ENCODE measurements at regions not wholly inside any gene's neighbourhood (a gene's known extent, or its start where the extent isn't known, plus 50 kb on each side); places are given as distances from the start of the nearest gene placed in this dataset.

DNA sequence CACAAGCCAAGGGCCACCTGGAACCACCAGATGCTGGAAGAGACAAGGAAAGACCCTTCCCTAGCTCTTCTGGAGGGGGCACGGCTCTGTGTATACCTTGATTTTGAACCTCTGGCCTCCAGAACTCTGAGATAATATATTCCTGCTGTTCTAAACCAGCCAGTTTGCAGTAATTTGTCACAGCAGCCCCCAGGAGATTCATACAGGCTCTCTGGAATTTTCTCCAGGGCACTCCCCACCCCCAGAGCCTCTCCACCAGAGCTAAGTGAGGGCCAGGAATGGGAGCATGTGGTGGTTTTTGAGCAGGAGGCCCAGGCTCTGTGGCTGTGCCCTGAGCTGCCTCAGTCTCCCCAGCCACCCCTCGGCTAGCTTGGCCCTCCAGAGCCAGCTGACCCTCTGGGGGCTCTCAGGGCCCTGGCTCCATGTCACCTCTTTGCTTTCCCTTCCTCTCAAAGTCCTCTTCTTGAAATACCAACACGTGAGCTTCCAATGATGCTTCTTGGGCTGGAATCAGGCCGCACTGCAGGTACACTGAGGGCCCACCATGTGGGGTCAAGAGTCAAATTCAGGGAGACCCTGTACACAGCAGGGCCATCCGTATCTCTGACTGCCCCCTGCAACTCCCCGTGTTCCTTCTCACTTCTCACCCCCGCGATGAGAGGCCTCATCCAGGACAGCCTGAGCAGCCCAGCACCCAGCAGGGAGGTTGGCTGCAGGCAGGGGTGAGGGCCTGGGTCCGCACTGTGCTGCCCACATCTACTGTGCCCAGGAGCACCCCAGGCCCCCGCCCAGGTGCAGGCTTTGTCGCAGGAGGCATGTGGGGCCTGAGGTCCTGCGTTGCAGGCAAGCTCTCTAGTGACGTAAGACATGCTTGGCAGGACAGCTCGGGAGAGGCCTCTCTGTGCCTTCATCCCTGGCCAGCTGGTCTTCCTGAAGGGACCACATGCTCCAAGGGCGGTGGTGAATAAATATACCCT is 155.5 kb downstream of the ANKRD60 start:
- H3K4me2 ChIP-seq, result no peak overlapping the region
- Mint-ChIP-seq H3K4me1 (peaks cover 4% of the 10 kb centered on the region; the same call in 1 of the 3 replicates), H3K27me3 (ENCODE audit: insufficient read depth, low read depth, poor library complexity) (peaks cover 5% of the 10 kb centered on the region), H3K4me3 (no peak overlapping the region), H3K27ac (no peak overlapping the region), H3K9me3 (peaks cover 10% of the 10 kb centered on the region; the same call in 1 of the 3 replicates), H3K36me3 (ENCODE audit: low read depth) (no peaks in the 10 kb centered on the region)
- no peaks in the 10 kb centered on the region for H3K79me2 ChIP-seq (replicated peaks; ENCODE audit: insufficient read depth)
- no peak for TF ChIP-seq STAT1 (IDR thresholded peaks at IDR 0.05; ENCODE audit: unreplicated experiment)
- TF ChIP-seq NANOG (IDR thresholded peaks at IDR 0.05; ENCODE audit: borderline replicate concordance), result no peak
- TF ChIP-seq ZNF331 (CRISPR knock-in tag; IDR thresholded peaks at IDR 0.05; ENCODE audit: low read depth), result no peak
- TF ChIP-seq, protein P1, sequence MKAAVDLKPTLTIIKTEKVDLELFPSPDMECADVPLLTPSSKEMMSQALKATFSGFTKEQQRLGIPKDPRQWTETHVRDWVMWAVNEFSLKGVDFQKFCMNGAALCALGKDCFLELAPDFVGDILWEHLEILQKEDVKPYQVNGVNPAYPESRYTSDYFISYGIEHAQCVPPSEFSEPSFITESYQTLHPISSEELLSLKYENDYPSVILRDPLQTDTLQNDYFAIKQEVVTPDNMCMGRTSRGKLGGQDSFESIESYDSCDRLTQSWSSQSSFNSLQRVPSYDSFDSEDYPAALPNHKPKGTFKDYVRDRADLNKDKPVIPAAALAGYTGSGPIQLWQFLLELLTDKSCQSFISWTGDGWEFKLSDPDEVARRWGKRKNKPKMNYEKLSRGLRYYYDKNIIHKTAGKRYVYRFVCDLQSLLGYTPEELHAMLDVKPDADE (IDR thresholded peaks at IDR 0.05), result no peak
- no peak for TF ChIP-seq EZH2phosphoT487 (IDR thresholded peaks at IDR 0.05; ENCODE audit: unreplicated experiment)
- TF ChIP-seq CREB1 (CRISPR knock-in tag; IDR thresholded peaks at IDR 0.05; ENCODE audit: low read depth), result no peak
- TF ChIP-seq, protein P2, sequence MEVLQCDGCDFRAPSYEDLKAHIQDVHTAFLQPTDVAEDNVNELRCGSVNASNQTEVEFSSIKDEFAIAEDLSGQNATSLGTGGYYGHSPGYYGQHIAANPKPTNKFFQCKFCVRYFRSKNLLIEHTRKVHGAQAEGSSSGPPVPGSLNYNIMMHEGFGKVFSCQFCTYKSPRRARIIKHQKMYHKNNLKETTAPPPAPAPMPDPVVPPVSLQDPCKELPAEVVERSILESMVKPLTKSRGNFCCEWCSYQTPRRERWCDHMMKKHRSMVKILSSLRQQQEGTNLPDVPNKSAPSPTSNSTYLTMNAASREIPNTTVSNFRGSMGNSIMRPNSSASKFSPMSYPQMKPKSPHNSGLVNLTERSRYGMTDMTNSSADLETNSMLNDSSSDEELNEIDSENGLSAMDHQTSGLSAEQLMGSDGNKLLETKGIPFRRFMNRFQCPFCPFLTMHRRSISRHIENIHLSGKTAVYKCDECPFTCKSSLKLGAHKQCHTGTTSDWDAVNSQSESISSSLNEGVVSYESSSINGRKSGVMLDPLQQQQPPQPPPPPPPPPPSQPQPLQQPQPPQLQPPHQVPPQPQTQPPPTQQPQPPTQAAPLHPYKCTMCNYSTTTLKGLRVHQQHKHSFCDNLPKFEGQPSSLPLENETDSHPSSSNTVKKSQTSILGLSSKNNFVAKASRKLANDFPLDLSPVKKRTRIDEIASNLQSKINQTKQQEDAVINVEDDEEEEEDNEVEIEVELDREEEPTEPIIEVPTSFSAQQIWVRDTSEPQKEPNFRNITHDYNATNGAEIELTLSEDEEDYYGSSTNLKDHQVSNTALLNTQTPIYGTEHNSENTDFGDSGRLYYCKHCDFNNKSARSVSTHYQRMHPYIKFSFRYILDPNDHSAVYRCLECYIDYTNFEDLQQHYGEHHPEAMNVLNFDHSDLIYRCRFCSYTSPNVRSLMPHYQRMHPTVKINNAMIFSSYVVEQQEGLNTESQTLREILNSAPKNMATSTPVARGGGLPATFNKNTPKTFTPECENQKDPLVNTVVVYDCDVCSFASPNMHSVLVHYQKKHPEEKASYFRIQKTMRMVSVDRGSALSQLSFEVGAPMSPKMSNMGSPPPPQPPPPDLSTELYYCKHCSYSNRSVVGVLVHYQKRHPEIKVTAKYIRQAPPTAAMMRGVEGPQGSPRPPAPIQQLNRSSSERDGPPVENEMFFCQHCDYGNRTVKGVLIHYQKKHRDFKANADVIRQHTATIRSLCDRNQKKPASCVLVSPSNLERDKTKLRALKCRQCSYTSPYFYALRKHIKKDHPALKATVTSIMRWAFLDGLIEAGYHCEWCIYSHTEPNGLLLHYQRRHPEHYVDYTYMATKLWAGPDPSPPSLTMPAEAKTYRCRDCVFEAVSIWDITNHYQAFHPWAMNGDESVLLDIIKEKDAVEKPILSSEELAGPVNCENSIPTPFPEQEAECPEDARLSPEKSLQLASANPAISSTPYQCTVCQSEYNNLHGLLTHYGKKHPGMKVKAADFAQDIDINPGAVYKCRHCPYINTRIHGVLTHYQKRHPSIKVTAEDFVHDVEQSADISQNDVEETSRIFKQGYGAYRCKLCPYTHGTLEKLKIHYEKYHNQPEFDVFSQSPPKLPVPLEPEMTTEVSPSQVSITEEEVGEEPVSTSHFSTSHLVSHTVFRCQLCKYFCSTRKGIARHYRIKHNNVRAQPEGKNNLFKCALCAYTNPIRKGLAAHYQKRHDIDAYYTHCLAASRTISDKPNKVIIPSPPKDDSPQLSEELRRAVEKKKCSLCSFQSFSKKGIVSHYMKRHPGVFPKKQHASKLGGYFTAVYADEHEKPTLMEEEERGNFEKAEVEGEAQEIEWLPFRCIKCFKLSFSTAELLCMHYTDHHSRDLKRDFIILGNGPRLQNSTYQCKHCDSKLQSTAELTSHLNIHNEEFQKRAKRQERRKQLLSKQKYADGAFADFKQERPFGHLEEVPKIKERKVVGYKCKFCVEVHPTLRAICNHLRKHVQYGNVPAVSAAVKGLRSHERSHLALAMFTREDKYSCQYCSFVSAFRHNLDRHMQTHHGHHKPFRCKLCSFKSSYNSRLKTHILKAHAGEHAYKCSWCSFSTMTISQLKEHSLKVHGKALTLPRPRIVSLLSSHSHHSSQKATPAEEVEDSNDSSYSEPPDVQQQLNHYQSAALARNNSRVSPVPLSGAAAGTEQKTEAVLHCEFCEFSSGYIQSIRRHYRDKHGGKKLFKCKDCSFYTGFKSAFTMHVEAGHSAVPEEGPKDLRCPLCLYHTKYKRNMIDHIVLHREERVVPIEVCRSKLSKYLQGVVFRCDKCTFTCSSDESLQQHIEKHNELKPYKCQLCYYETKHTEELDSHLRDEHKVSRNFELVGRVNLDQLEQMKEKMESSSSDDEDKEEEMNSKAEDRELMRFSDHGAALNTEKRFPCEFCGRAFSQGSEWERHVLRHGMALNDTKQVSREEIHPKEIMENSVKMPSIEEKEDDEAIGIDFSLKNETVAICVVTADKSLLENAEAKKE (CRISPR knock-in tag; IDR thresholded peaks at IDR 0.05), result no peak
- TF ChIP-seq POLR2AphosphoS5 (IDR thresholded peaks at IDR 0.05; ENCODE audit: low read depth), result no peak
- no peak for TF ChIP-seq JUNB (IDR thresholded peaks at IDR 0.05; ENCODE audit: unreplicated experiment)
- TF ChIP-seq ZNF114 (CRISPR knock-in tag; IDR thresholded peaks at IDR 0.05), result no peak
- TF ChIP-seq, protein P3, sequence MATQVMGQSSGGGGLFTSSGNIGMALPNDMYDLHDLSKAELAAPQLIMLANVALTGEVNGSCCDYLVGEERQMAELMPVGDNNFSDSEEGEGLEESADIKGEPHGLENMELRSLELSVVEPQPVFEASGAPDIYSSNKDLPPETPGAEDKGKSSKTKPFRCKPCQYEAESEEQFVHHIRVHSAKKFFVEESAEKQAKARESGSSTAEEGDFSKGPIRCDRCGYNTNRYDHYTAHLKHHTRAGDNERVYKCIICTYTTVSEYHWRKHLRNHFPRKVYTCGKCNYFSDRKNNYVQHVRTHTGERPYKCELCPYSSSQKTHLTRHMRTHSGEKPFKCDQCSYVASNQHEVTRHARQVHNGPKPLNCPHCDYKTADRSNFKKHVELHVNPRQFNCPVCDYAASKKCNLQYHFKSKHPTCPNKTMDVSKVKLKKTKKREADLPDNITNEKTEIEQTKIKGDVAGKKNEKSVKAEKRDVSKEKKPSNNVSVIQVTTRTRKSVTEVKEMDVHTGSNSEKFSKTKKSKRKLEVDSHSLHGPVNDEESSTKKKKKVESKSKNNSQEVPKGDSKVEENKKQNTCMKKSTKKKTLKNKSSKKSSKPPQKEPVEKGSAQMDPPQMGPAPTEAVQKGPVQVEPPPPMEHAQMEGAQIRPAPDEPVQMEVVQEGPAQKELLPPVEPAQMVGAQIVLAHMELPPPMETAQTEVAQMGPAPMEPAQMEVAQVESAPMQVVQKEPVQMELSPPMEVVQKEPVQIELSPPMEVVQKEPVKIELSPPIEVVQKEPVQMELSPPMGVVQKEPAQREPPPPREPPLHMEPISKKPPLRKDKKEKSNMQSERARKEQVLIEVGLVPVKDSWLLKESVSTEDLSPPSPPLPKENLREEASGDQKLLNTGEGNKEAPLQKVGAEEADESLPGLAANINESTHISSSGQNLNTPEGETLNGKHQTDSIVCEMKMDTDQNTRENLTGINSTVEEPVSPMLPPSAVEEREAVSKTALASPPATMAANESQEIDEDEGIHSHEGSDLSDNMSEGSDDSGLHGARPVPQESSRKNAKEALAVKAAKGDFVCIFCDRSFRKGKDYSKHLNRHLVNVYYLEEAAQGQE (IDR thresholded peaks at IDR 0.05; ENCODE audit: unreplicated experiment), result no peak
- TF ChIP-seq, protein P4, sequence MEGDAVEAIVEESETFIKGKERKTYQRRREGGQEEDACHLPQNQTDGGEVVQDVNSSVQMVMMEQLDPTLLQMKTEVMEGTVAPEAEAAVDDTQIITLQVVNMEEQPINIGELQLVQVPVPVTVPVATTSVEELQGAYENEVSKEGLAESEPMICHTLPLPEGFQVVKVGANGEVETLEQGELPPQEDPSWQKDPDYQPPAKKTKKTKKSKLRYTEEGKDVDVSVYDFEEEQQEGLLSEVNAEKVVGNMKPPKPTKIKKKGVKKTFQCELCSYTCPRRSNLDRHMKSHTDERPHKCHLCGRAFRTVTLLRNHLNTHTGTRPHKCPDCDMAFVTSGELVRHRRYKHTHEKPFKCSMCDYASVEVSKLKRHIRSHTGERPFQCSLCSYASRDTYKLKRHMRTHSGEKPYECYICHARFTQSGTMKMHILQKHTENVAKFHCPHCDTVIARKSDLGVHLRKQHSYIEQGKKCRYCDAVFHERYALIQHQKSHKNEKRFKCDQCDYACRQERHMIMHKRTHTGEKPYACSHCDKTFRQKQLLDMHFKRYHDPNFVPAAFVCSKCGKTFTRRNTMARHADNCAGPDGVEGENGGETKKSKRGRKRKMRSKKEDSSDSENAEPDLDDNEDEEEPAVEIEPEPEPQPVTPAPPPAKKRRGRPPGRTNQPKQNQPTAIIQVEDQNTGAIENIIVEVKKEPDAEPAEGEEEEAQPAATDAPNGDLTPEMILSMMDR (conservative IDR thresholded peaks at IDR 0.05; ENCODE audit: low read depth in 2 of 2), result no peak
- no peak for TF ChIP-seq EZH2 (IDR thresholded peaks at IDR 0.05; ENCODE audit: low read depth, unreplicated experiment)
- DNase-seq (ENCODE audit: low spot score) (no peak), ATAC-seq (no peak)
- no peaks in the 10 kb centered on the region for H3K9me2 ChIP-seq (ENCODE audit: insufficient read depth)
- H3K4me1 ChIP-seq (ENCODE audit: insufficient read depth), result no peaks in the 10 kb centered on the region
- H3K36me3 ChIP-seq (ENCODE audit: insufficient read depth), result no peaks in the 10 kb centered on the region
- no peak overlapping the region for H3K4me3 ChIP-seq
- H3F3A ChIP-seq (replicated peaks; ENCODE audit: low read depth), result no peaks in the 10 kb centered on the region
- no peaks in the 10 kb centered on the region for H3K27me3 ChIP-seq (ENCODE audit: insufficient read depth)
- H4K20me1 ChIP-seq (replicated peaks; ENCODE audit: insufficient read depth), result no peaks in the 10 kb centered on the region
- H3K27ac ChIP-seq (ENCODE audit: low read depth), result no peak overlapping the region
- H2AFZ ChIP-seq, result no peak overlapping the region
